BJ (cell line): ENCODE measurements at regions not wholly inside any gene's neighbourhood (a gene's known extent, or its start where the extent isn't known, plus 50 kb on each side); places are given as distances from the start of the nearest gene placed in this dataset.

Source experiments
- CTCF ChIA-PET: fragments of 350-600 bp; formaldehyde crosslinking; extraction: SDS; loops from one replicate; lab custom pipeline; 2021; ENCODE audit warnings: antibody characterized with exemption, inconsistent platforms; lab: Yijun Ruan, JAX
- POLR2A ChIA-PET: fragments of 300-600 bp; sonication (Branson Sonifier 250); formaldehyde crosslinking; extraction: SDS; loops from one replicate; lab custom pipeline; 2021; ENCODE audit warnings: antibody characterized with exemption; lab: Charles Lee
- DNase-seq: peaks from one replicate; pipeline ENCODE4 v3.0.0-alpha.2; 2011; ENCODE audit warnings: low read depth
- H3K27me3 ChIP-seq: 2 replicates; pipeline ENCODE4 v1.6.0; 2011; ENCODE audit warnings: low read length; ENCODE audit not compliant: control insufficient read depth, insufficient read depth
- H3K36me3 ChIP-seq: 2 replicates; pipeline ENCODE4 v1.5.1; 2011; ENCODE audit warnings: low read length; ENCODE audit not compliant: control insufficient read depth, insufficient read depth
- H3K4me3 ChIP-seq: 2 replicates; pipeline ENCODE4 v1.5.1; 2011; ENCODE audit warnings: low read depth, mild to moderate bottlenecking, control low read depth, low read length
- TF ChIP-seq, protein P1 (sequence below): IDR thresholded peaks from 2 replicates; pipeline ENCODE4 v1.5.1; 2011; ENCODE audit warnings: low read depth, mild to moderate bottlenecking, control low read depth, inconsistent platforms, low read length, moderate library complexity; ENCODE audit not compliant: insufficient read depth

DNA sequence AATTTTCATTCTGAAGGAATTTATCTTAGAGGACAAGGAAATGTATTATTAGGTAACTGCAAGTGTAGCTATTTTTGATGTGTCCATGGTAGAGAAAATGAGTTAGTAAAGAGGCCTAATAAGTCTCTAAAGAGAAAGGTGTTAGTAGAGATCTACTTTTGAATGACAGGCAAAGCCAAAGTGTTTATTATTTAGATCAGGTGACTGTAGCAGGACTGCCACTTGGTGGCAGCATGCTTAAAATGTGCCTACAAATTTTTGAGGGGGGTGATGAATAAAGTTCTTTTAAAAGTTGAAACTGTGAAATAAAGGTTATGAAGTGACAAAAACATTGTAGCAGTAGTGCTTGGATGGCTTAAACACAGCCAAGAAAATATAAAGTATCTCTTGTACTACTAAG lies 421.5 kb upstream of the MEIS1 start:
- TF ChIP-seq, protein P1, sequence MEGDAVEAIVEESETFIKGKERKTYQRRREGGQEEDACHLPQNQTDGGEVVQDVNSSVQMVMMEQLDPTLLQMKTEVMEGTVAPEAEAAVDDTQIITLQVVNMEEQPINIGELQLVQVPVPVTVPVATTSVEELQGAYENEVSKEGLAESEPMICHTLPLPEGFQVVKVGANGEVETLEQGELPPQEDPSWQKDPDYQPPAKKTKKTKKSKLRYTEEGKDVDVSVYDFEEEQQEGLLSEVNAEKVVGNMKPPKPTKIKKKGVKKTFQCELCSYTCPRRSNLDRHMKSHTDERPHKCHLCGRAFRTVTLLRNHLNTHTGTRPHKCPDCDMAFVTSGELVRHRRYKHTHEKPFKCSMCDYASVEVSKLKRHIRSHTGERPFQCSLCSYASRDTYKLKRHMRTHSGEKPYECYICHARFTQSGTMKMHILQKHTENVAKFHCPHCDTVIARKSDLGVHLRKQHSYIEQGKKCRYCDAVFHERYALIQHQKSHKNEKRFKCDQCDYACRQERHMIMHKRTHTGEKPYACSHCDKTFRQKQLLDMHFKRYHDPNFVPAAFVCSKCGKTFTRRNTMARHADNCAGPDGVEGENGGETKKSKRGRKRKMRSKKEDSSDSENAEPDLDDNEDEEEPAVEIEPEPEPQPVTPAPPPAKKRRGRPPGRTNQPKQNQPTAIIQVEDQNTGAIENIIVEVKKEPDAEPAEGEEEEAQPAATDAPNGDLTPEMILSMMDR, result no peak
- no peaks in the 10 kb centered on the region for H3K36me3 ChIP-seq
- H3K27me3 ChIP-seq, result no peaks in the 10 kb centered on the region
- H3K4me3 ChIP-seq, result no peak overlapping the region
- POLR2A ChIA-PET, result no interaction called here
- DNase-seq, result no peak
- CTCF ChIA-PET, result no interaction called here

DNA sequence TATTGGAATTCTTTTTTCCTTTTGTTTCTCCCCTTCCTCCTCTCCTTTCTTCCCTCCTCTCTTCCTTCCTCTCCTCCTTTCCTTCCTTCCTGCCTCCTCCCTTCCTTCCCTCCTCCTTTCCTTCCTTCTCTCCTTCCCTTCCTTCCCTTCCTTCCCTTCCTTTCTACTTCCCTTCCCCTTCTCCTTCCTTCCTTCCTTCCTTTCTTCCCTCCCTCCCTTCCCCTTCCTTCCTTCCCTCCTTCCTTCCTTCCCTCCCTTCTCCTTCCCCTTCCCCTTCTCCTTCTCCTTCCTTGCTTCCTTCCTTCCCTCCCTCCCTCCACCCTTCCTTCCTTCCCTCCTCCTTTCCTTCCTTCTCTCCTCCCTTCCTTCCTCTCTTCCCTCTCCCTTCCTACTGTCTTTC lies 431.0 kb upstream of the MEIS1 start:
- ChIA-PET CTCF (no interaction called here), POLR2A (no interaction called here)
- Histone ChIP-seq H3K4me3 (no peak overlapping the region), H3K27me3 (no peaks in the 10 kb centered on the region), H3K36me3 (no peaks in the 10 kb centered on the region)
- no peak for DNase-seq
- TF ChIP-seq, protein P1, result no peak

GRCh38 chr2:66001538-66001937 lies 433.4 kb upstream of the MEIS1 start:
- DNase-seq, result no peak
- TF ChIP-seq, protein P1, result no peak
- CTCF ChIA-PET, result interaction anchor here (1.0 kb wide), 1 partner anchor 16 kb away, joined by 3 read pairs; no protein-coding TSS in a partner anchor
- no peaks in the 10 kb centered on the region for H3K36me3 ChIP-seq
- POLR2A ChIA-PET, result no interaction called here
- no peak overlapping the region for H3K4me3 ChIP-seq
- H3K27me3 ChIP-seq, result no peaks in the 10 kb centered on the region

- ChIA-PET POLR2A (no interaction called here), CTCF (interaction anchor here (1.0 to 1.3 kb wide), 2 partner anchors 9 to 16 kb away, joined by 3 read pairs; no protein-coding TSS in a partner anchor)
- TF ChIP-seq, protein P1, result no peak
- no peaks in the 10 kb centered on the region for H3K36me3 ChIP-seq
- H3K27me3 ChIP-seq, result no peaks in the 10 kb centered on the region
- H3K4me3 ChIP-seq, result no peak overlapping the region
- DNase-seq, result no peak
These were observed 434.0 kb upstream of the MEIS1 start for GRCh38 chr2:66000901-66001300.

DNA sequence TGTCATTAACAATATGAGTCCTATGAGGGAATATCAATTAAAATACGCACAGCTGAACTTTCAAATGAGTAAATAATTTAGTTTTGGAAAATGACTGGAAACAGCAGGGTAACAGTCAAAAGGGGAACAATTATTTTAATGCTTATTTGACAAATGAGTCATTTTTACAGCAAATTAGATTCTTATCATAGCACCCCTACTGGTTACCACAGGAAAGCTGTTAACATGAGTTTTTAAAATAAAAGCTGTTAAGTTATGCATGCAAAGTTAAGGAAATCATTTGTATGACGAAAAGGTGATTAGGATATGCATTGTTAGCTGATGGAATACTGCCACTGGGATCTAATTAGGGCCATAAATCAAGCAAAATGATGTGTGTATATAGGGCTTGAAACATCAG lies 435.1 kb upstream of the MEIS1 start:
- DNase-seq, result no peak
- Histone ChIP-seq H3K36me3 (no peaks in the 10 kb centered on the region), H3K27me3 (no peaks in the 10 kb centered on the region), H3K4me3 (no peak overlapping the region)
- ChIA-PET POLR2A (no interaction called here), CTCF (interaction anchor here (0.7 to 1.3 kb wide), 5 partner anchors 8 to 429 kb away, joined by 3 to 4 read pairs (median 3); no protein-coding TSS in a partner anchor)
- TF ChIP-seq, protein P1, result no peak
